ENCODE measurements at regions not wholly inside any gene's neighbourhood (a gene's known extent, or its start where the extent isn't known, plus 50 kb on each side); places are given as distances from the start of the nearest gene placed in this dataset.
"Not testable (repeated sequence)": the region's sequence is repeated elsewhere in the genome, so short reads cannot be mapped to it uniquely, and the experiment has no call there.

DNA sequence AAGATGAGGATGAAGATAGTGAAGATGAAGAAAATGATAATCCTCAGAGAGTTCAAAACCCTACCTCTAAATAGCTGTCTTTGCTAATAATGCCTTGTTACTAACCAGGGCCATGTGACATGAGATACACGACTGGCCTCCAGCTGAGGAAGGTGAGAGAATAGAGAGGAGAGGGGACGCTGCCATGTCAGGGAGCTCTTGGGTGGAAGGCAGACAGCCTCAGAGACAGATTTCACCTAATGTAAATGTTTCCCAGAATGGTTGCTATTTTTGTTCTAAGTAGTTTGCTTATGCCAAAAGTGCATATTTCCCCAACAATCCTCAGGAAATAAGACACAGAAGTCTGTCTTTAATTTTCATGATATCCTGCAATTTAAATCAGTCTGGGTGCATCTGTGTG lies 138.4 kb downstream of the ELOVL4 start:
- H3K4me1 Mint-ChIP-seq, result peaks cover 7 to 28% of the 10 kb centered on the region in 2 experiments; a peak in 3 of 4 replicates
- no peak overlapping the region for H3K56ac ChIP-seq (ENCODE audit: insufficient read length, low read depth, low read length)
- H3K9me3 Mint-ChIP-seq, result peaks cover 0 to 4% of the 10 kb centered on the region in 2 experiments; a peak in 3 of 5 replicates
- H3K4me1 ChIP-seq (ENCODE audit: insufficient read depth, low read length), result no peaks in the 10 kb centered on the region; the same call in 1 of the 2 replicates
- H3K27ac ChIP-seq (ENCODE audit: insufficient read length, low read depth, low read length), result no peak overlapping the region
- no peak for DNase-seq
- no peak overlapping the region for H3K23ac ChIP-seq (ENCODE audit: insufficient read length, low read depth, low read length)
- H3K4ac ChIP-seq (ENCODE audit: low read depth, low read length), result no peak overlapping the region
- H2BK5ac ChIP-seq (ENCODE audit: insufficient read length, low read length), result no peak overlapping the region
- no peaks in the 10 kb centered on the region for H3K79me1 ChIP-seq (ENCODE audit: insufficient read depth, low read depth, low read length, poor library complexity, severe bottlenecking)
- H3K9me3 ChIP-seq (ENCODE audit: control insufficient read depth, low read depth, low read length), result no peaks in the 10 kb centered on the region
- H3K4me3 Mint-ChIP-seq, result no peak overlapping the region
- no peak overlapping the region for H3K18ac ChIP-seq (ENCODE audit: insufficient read length, low read depth, low read length)
- no peak overlapping the region for H2BK120ac ChIP-seq (ENCODE audit: low read depth, low read length, poor library complexity, severe bottlenecking)
- no peak overlapping the region for H4K5ac ChIP-seq (ENCODE audit: insufficient read length, low read depth, low read length)
- no peak overlapping the region for H2BK12ac ChIP-seq (ENCODE audit: insufficient read length, low read depth, low read length)
- H3K79me2 ChIP-seq (ENCODE audit: insufficient read depth, low read length), result no peaks in the 10 kb centered on the region
- no peaks in the 10 kb centered on the region for H3K23me2 ChIP-seq (ENCODE audit: insufficient read length, low read depth, low read length, poor library complexity, severe bottlenecking)
- no peak overlapping the region for H3T11ph ChIP-seq (ENCODE audit: low read length)
- H2BK15ac ChIP-seq (ENCODE audit: low read depth, low read length), result no peak overlapping the region
- H3K14ac ChIP-seq (ENCODE audit: insufficient read depth, low read length), result no peak overlapping the region
- no peak overlapping the region for H3K9ac ChIP-seq (ENCODE audit: extremely low read depth, insufficient read length, low read length)
- H3K27ac Mint-ChIP-seq, result no peak overlapping the region; a peak in 1 of 7 replicates
- no peak overlapping the region for H2AK5ac ChIP-seq (ENCODE audit: insufficient read length, low read length)
- no peaks in the 10 kb centered on the region; the same call in 1 of the 2 replicates for H3K27me3 Mint-ChIP-seq (ENCODE audit: low read depth)
- no peak overlapping the region for H2BK20ac ChIP-seq (ENCODE audit: low read depth, low read length, poor library complexity, severe bottlenecking)
- TF ChIP-seq, protein P1, sequence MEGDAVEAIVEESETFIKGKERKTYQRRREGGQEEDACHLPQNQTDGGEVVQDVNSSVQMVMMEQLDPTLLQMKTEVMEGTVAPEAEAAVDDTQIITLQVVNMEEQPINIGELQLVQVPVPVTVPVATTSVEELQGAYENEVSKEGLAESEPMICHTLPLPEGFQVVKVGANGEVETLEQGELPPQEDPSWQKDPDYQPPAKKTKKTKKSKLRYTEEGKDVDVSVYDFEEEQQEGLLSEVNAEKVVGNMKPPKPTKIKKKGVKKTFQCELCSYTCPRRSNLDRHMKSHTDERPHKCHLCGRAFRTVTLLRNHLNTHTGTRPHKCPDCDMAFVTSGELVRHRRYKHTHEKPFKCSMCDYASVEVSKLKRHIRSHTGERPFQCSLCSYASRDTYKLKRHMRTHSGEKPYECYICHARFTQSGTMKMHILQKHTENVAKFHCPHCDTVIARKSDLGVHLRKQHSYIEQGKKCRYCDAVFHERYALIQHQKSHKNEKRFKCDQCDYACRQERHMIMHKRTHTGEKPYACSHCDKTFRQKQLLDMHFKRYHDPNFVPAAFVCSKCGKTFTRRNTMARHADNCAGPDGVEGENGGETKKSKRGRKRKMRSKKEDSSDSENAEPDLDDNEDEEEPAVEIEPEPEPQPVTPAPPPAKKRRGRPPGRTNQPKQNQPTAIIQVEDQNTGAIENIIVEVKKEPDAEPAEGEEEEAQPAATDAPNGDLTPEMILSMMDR (conservative IDR thresholded peaks at IDR 0.05), result no peak
- no peak overlapping the region for H4K8ac ChIP-seq (replicated peaks; ENCODE audit: insufficient read length, low read depth, low read length)
- no peaks in the 10 kb centered on the region for H3K27me3 ChIP-seq (ENCODE audit: insufficient read depth, low read length)
- no peak overlapping the region for H2AFZ ChIP-seq (ENCODE audit: low read length)
- WGBS (ENCODE audit: extremely low coverage, insufficient read length, low lambda C conversion rate), result no CpG with 5 or more reads among the region's 2 CpGs
- no peaks in the 10 kb centered on the region for H4K20me1 ChIP-seq (ENCODE audit: control insufficient read depth, insufficient read depth, insufficient read length)
- no peak overlapping the region for H3K4me2 ChIP-seq (ENCODE audit: insufficient read depth, insufficient read length, low read length)
- H3K36me3 Mint-ChIP-seq (ENCODE audit: insufficient read depth in 1 of 3, low read depth in 3 of 3), result peaks cover 0 to 4% (median 2%) of the 10 kb centered on the region in 3 experiments; a peak in 4 of 7 replicates
- no peak overlapping the region for H4K91ac ChIP-seq (ENCODE audit: insufficient read length, low read depth, low read length)

DNA sequence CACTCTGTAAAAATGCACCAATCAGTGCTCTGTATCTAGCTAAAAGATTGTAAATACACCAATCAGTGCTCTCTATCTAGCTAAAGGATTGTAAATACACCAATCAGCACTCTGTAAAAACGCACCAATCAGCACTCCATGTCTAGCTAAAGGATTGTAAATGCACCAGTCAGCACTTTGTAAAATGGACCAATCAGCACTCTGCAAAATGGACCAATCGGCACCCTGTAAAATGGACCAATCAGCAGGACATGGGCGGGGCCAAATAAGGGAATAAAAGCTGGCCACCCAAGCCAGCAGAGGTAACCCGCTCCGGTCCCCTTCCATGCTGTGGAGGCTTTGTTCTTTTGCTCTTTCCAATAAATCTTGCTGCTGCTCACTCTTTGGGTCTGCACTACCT lies 140.7 kb downstream of the ELOVL4 start:
- H4K91ac ChIP-seq (ENCODE audit: insufficient read length, low read depth, low read length); H4K20me1 ChIP-seq (ENCODE audit: control insufficient read depth, insufficient read depth, insufficient read length); H3K27me3 ChIP-seq (ENCODE audit: insufficient read depth, low read length); H3K4me2 ChIP-seq (ENCODE audit: insufficient read depth, insufficient read length, low read length); H3K9me3 Mint-ChIP-seq; H2AFZ ChIP-seq (ENCODE audit: low read length); H3K36me3 Mint-ChIP-seq (ENCODE audit: insufficient read depth in 1 of 3, low read depth in 3 of 3); DNase-seq; H2BK15ac ChIP-seq (ENCODE audit: low read depth, low read length); H2BK12ac ChIP-seq (ENCODE audit: insufficient read length, low read depth, low read length); H3T11ph ChIP-seq (ENCODE audit: low read length); H3K4ac ChIP-seq (ENCODE audit: low read depth, low read length); H2BK120ac ChIP-seq (ENCODE audit: low read depth, low read length, poor library complexity, severe bottlenecking); H2BK5ac ChIP-seq (ENCODE audit: insufficient read length, low read length); H3K27ac Mint-ChIP-seq; H2BK20ac ChIP-seq (ENCODE audit: low read depth, low read length, poor library complexity, severe bottlenecking); H4K5ac ChIP-seq (ENCODE audit: insufficient read length, low read depth, low read length); H3K23me2 ChIP-seq (ENCODE audit: insufficient read length, low read depth, low read length, poor library complexity, severe bottlenecking); H3K27ac ChIP-seq (ENCODE audit: insufficient read length, low read depth, low read length); H4K8ac ChIP-seq (replicated peaks; ENCODE audit: insufficient read length, low read depth, low read length); H3K79me2 ChIP-seq (ENCODE audit: insufficient read depth, low read length); H3K27me3 Mint-ChIP-seq (ENCODE audit: low read depth); H3K4me3 Mint-ChIP-seq; H3K56ac ChIP-seq (ENCODE audit: insufficient read length, low read depth, low read length); H3K18ac ChIP-seq (ENCODE audit: insufficient read length, low read depth, low read length); H3K14ac ChIP-seq (ENCODE audit: insufficient read depth, low read length); H3K4me1 ChIP-seq (ENCODE audit: insufficient read depth, low read length); H3K79me1 ChIP-seq (ENCODE audit: insufficient read depth, low read depth, low read length, poor library complexity, severe bottlenecking); H3K23ac ChIP-seq (ENCODE audit: insufficient read length, low read depth, low read length); H2AK5ac ChIP-seq (ENCODE audit: insufficient read length, low read length); H3K9me3 ChIP-seq (ENCODE audit: control insufficient read depth, low read depth, low read length); H3K9ac ChIP-seq (ENCODE audit: extremely low read depth, insufficient read length, low read length): not testable (repeated sequence)
- no CpG with 5 or more reads among the region's 5 CpGs for WGBS (ENCODE audit: extremely low coverage, insufficient read length, low lambda C conversion rate)
- H3K4me1 Mint-ChIP-seq, result peaks cover 7 to 20% of the 10 kb centered on the region in 2 experiments; a peak in 3 of 4 replicates

All from H9 (cell line).